Common myeloid progenitor, CD34-positive (primary cell): ENCODE measurements at regions not wholly inside any gene's neighbourhood (a gene's known extent, or its start where the extent isn't known, plus 50 kb on each side); places are given as distances from the start of the nearest gene placed in this dataset.

Experiments used
- CTCF ChIA-PET: fragments of 350-600 bp; sonication (Branson Sonifier 250); formaldehyde crosslinking; loops from one replicate; lab custom pipeline; 2021; ENCODE audit warnings: antibody characterized with exemption; lab: Charles Lee
- POLR2A ChIA-PET: fragments of 350-600 bp; sonication (Branson Sonifier 250); formaldehyde crosslinking; loops from one replicate; lab custom pipeline; 2021; ENCODE audit warnings: antibody characterized with exemption; lab: Charles Lee
- DNase-seq, 3 donors: peaks; one replicate each; pipeline versions ENCODE4 v3.0.0 to v3.0.0-alpha.2; 2013
- H3K27ac ChIP-seq, 2 experiments: 1 replicate in 1 of 2; 2 replicates in 1 of 2; pipeline ENCODE4 v1.7.0; 2013; ENCODE audit warnings: inconsistent platforms in 2 of 2, low read length in 2 of 2, mild to moderate bottlenecking in 2 of 2, low read depth in 1 of 2, moderate library complexity in 1 of 2; ENCODE audit not compliant: severe bottlenecking in 2 of 2, insufficient read depth in 1 of 2, poor library complexity in 1 of 2
- H3K27me3 ChIP-seq, 5 experiments: replicated peaks in 2 of 5; 1 replicate in 3 of 5; 2 replicates in 2 of 5; pipeline versions ENCODE4 v1.6.1 to v1.7.0; 2013; ENCODE audit warnings: low read length in 4 of 5, mild to moderate bottlenecking in 2 of 5, moderate library complexity in 2 of 5, inconsistent platforms in 1 of 5; ENCODE audit not compliant: insufficient read depth in 5 of 5, control insufficient read depth in 4 of 5
- H3K36me3 ChIP-seq, 4 experiments: 1 replicate in 2 of 4; 2 replicates in 2 of 4; pipeline versions ENCODE4 v1.6.1 to v1.7.0; 2013; ENCODE audit warnings: low read length in 3 of 4, control low read depth in 1 of 4, mild to moderate bottlenecking in 1 of 4; ENCODE audit not compliant: control insufficient read depth in 4 of 4, insufficient read depth in 4 of 4
- H3K4me1 ChIP-seq, 4 experiments: 1 replicate in 3 of 4; 2 replicates in 1 of 4; pipeline versions ENCODE4 v1.6.1 to v1.7.1; 2013; ENCODE audit warnings: low read length in 3 of 4, mild to moderate bottlenecking in 3 of 4, control low read depth in 1 of 4, inconsistent platforms in 1 of 4, moderate library complexity in 1 of 4; ENCODE audit not compliant: control insufficient read depth in 4 of 4, insufficient read depth in 4 of 4; ENCODE audit errors: control extremely low read depth in 1 of 4
- H3K4me3 ChIP-seq, 7 experiments: 1 replicate in 4 of 7; 2 replicates in 3 of 7; pipeline versions ENCODE4 v1.5.1 to v1.7.0; 2013; ENCODE audit warnings: mild to moderate bottlenecking in 7 of 7, low read length in 6 of 7, moderate library complexity in 6 of 7, inconsistent platforms in 2 of 7, low read depth in 2 of 7, control low read depth in 1 of 7; ENCODE audit not compliant: insufficient read depth in 4 of 7, control insufficient read depth in 1 of 7; ENCODE audit errors: extremely low read depth in 1 of 7
- H3K9me3 ChIP-seq, 5 experiments: 1 replicate in 4 of 5; 2 replicates in 1 of 5; pipeline versions ENCODE4 v1.6.1 to v1.7.1; 2013; ENCODE audit warnings: low read length in 4 of 5, mild to moderate bottlenecking in 2 of 5, inconsistent platforms in 1 of 5, low read depth in 1 of 5, moderate library complexity in 1 of 5; ENCODE audit not compliant: control insufficient read depth in 4 of 5, insufficient read depth in 2 of 5; ENCODE audit errors: control extremely low read depth in 1 of 5
- WGBS: methylation state at CpG from one replicate; pipeline ENCODE4 v1.1.5; 2013; ENCODE audit not compliant: insufficient coverage; 5-methylcytosine and 5-hydroxymethylcytosine counted together

DNA sequence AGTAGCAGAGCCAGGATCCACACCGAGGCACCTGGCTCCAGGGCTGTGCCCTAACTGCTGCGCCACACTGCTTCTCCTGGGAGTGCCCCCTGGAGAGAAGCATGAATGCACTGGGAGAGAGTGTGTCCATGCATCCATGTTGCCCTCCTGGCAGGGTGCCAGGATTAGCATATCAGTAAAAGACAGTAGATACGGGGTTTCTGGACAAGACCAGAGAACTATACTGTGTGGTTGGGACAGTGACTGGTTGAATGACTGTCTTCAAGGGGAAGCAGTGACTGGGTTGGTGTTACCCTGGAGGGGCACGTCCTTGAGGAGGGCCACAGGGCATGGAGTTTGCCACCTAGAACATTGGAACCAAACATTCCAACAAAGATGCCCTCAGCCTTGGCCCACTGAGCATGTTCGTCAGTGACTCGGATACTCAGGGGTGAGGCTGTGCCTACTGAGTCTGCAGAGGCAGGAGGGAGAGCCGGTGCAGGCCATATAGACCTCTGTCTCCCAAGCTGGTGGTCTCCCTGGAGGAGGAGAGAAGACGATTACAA lies 288.8 kb downstream of the CDC5L start:
- no peak overlapping the region for H3K4me3 ChIP-seq
- CTCF ChIA-PET: no interaction called here
- POLR2A ChIA-PET: no interaction called here
- H3K27me3 ChIP-seq: no peaks in the 10 kb centered on the region
- peaks cover 0 to 4% (median 0%) of the 10 kb centered on the region in 4 experiments for H3K4me1 ChIP-seq
- no peak for DNase-seq
- no peak overlapping the region for H3K27ac ChIP-seq
- 99% methylated on average over 7 of the region's 8 CpGs for WGBS
- no peaks in the 10 kb centered on the region for H3K36me3 ChIP-seq
- no peaks in the 10 kb centered on the region for H3K9me3 ChIP-seq

- Histone ChIP-seq H3K4me1 (peaks cover 0 to 4% (median 0%) of the 10 kb centered on the region in 4 experiments), H3K9me3 (no peaks in the 10 kb centered on the region), H3K27me3 (no peaks in the 10 kb centered on the region), H3K4me3 (no peak overlapping the region), H3K27ac (no peak overlapping the region), H3K36me3 (no peaks in the 10 kb centered on the region)
- POLR2A ChIA-PET: no interaction called here
- 93% methylated on average over 5 of the region's 9 CpGs for WGBS
- CTCF ChIA-PET: interaction anchor here (1.4 kb wide), 1 partner anchor 17 kb away, joined by 3 read pairs; no protein-coding TSS in a partner anchor
- no peak for DNase-seq
These were observed 289.4 kb downstream of the CDC5L start for GRCh38 chr6:44676826-44677433.

- no peak for DNase-seq
- H3K27me3 ChIP-seq: no peaks in the 10 kb centered on the region
- ChIA-PET POLR2A (no interaction called here), CTCF (interaction anchor here (0.6 to 1.4 kb wide), 3 partner anchors 18 to 1318 kb away, joined by 3 read pairs; no protein-coding TSS in a partner anchor)
- no peak overlapping the region for H3K27ac ChIP-seq
- no peaks in the 10 kb centered on the region for H3K36me3 ChIP-seq
- no peak overlapping the region for H3K4me3 ChIP-seq
- WGBS: 98% methylated on average over 5 of the region's 9 CpGs
- H3K9me3 ChIP-seq: no peaks in the 10 kb centered on the region
- peaks cover 0 to 4% (median 0%) of the 10 kb centered on the region in 4 experiments for H3K4me1 ChIP-seq
These were observed 290.9 kb downstream of the CDC5L start for GRCh38 chr6:44678252-44678935.

- DNase-seq: no peak
- Histone ChIP-seq H3K27me3 (no peaks in the 10 kb centered on the region), H3K36me3 (no peaks in the 10 kb centered on the region), H3K27ac (no peak overlapping the region), H3K9me3 (no peaks in the 10 kb centered on the region), H3K4me3 (no peak overlapping the region), H3K4me1 (no peaks in the 10 kb centered on the region)
- ChIA-PET POLR2A (no interaction called here), CTCF (no interaction called here)
- WGBS: 100% methylated on average over 2 of the region's 6 CpGs
These were observed 292.1 kb downstream of the CDC5L start for GRCh38 chr6:44679438-44680201.

- Histone ChIP-seq H3K4me3 (no peak overlapping the region), H3K4me1 (no peaks in the 10 kb centered on the region), H3K27me3 (no peaks in the 10 kb centered on the region), H3K27ac (no peak overlapping the region), H3K9me3 (no peaks in the 10 kb centered on the region), H3K36me3 (no peaks in the 10 kb centered on the region)
- CTCF ChIA-PET: no interaction called here
- DNase-seq: no peak
- POLR2A ChIA-PET: no interaction called here
- 98% methylated on average over 4 of the region's 4 CpGs for WGBS
These were observed 292.8 kb downstream of the CDC5L start for GRCh38 chr6:44680202-44680720.

GRCh38 chr6:44681761-44682160 lies 294.3 kb downstream of the CDC5L start:
- DNase-seq: no peak
- Histone ChIP-seq H3K36me3 (no peaks in the 10 kb centered on the region), H3K9me3 (no peaks in the 10 kb centered on the region), H3K4me1 (no peaks in the 10 kb centered on the region), H3K27ac (no peak overlapping the region), H3K4me3 (no peak overlapping the region), H3K27me3 (no peaks in the 10 kb centered on the region)
- WGBS: 92% methylated on average over 10 of the region's 10 CpGs
- CTCF ChIA-PET: no interaction called here
- POLR2A ChIA-PET: no interaction called here
